Activated T-cell treated with anti-CD3 and anti-CD28 coated beads, Interleukin-2, amount 50 U/mL, for 72 hours (primary cell): ENCODE measurements at regions not wholly inside any gene's neighbourhood (a gene's known extent, or its start where the extent isn't known, plus 50 kb on each side); places are given as distances from the start of the nearest gene placed in this dataset.
"Not testable (repeated sequence)": the region's sequence is repeated elsewhere in the genome, so short reads cannot be mapped to it uniquely, and the experiment has no call there.

Source experiments
- ATAC-seq, 2 donors: fragments of 150-1000 bp; cut with Tn5 transposase; replicated peaks in 1 of 2; 2 replicates each; pipeline ENCODE4 v1.10.0; 2021; ENCODE audit warnings: moderate library complexity in 2 of 2, mild to moderate bottlenecking in 1 of 2
- DNase-seq, 2 donors: peaks; one replicate each; pipeline ENCODE4 v3.0.0; 2021 to 2022; ENCODE audit warnings: mixed read lengths in 1 of 2
- H3K27ac Mint-ChIP-seq: one replicate; pipeline ENCODE4 v1.8.0; 2022; ENCODE audit warnings: mild to moderate bottlenecking, moderate library complexity, mixed read lengths
- H3K27me3 Mint-ChIP-seq: one replicate; pipeline ENCODE4 v1.8.0; 2022; ENCODE audit warnings: low read depth, mixed read lengths
- H3K36me3 Mint-ChIP-seq, 2 donors: one replicate each; pipeline ENCODE4 v1.8.0; 2022; ENCODE audit warnings: mixed read lengths in 2 of 2, mild to moderate bottlenecking in 1 of 2; ENCODE audit not compliant: insufficient read depth in 2 of 2
- H3K4me1 Mint-ChIP-seq: one replicate; pipeline ENCODE4 v1.8.0; 2022; ENCODE audit warnings: low read depth, mixed read lengths
- H3K4me3 Mint-ChIP-seq, 2 donors: one replicate each; pipeline ENCODE4 v1.8.0; 2022; ENCODE audit warnings: mild to moderate bottlenecking in 2 of 2, mixed read lengths in 2 of 2, moderate library complexity in 2 of 2
- H3K9me3 Mint-ChIP-seq, 2 donors: one replicate each; pipeline ENCODE4 v1.8.0; 2022; ENCODE audit warnings: mixed read lengths in 2 of 2

DNA sequence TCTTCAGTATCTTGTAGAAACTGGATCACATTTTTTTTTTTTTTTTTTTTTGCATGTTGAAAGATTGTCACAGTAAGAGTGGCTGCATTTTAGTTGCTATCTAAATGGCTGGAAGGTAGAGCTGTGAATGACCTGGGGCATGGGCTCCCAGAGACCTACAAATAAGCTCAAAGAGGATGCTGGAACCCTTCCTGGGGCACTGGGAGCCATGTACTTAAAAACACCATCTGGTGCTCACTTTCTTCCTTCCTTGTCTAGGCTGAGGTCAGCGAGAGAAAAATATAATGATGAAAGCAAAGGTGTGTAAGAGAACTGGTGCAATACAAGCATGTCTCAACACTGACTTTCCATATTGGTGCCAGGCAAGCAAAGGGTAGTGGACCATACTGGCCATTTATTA lies 323.9 kb downstream of the SV2B start:
- H3K27ac Mint-ChIP-seq = no peak overlapping the region
- no peak for ATAC-seq
- no peaks in the 10 kb centered on the region for H3K36me3 Mint-ChIP-seq
- DNase-seq = no peak
- peaks cover 7% of the 10 kb centered on the region for H3K4me1 Mint-ChIP-seq
- H3K9me3 Mint-ChIP-seq = no peaks in the 10 kb centered on the region
- H3K27me3 Mint-ChIP-seq = no peaks in the 10 kb centered on the region
- no peak overlapping the region for H3K4me3 Mint-ChIP-seq

GRCh38 chr15:91426412-91426811 lies 326.4 kb downstream of the SV2B start:
- H3K4me3 Mint-ChIP-seq = no peak overlapping the region
- H3K27me3 Mint-ChIP-seq = no peaks in the 10 kb centered on the region
- DNase-seq (peak in 1 of 2 donors; percentile 6), ATAC-seq (peak in 1 of 2 donors; percentile 78)
- H3K9me3 Mint-ChIP-seq = no peaks in the 10 kb centered on the region
- peaks cover 7% of the 10 kb centered on the region for H3K4me1 Mint-ChIP-seq
- no peaks in the 10 kb centered on the region for H3K36me3 Mint-ChIP-seq
- no peak overlapping the region for H3K27ac Mint-ChIP-seq

GRCh38 chr15:91429973-91430372 lies 329.9 kb downstream of the SV2B start:
- Mint-ChIP-seq H3K4me3 (no peak overlapping the region), H3K27me3 (no peaks in the 10 kb centered on the region), H3K27ac (no peak overlapping the region), H3K4me1 (peaks cover 7% of the 10 kb centered on the region), H3K9me3 (peaks cover 0 to 1% of the 10 kb centered on the region in 2 donors), H3K36me3 (no peaks in the 10 kb centered on the region)
- DNase-seq (no peak), ATAC-seq (no peak)

- Mint-ChIP-seq H3K4me1 (peaks cover 7% of the 10 kb centered on the region), H3K36me3 (no peaks in the 10 kb centered on the region), H3K4me3 (no peak overlapping the region), H3K27ac (no peak overlapping the region), H3K27me3 (no peaks in the 10 kb centered on the region), H3K9me3 (peaks cover under 1 to 1% of the 10 kb centered on the region in 2 donors)
- DNase-seq = no peak
- no peak for ATAC-seq
Measured at GRCh38 chr15:91431041-91431715, 331.1 kb downstream of the SV2B start.

GRCh38 chr15:91435113-91435512 lies 335.1 kb downstream of the SV2B start:
- ATAC-seq (no peak), DNase-seq (no peak)
- peaks cover 0 to under 1% of the 10 kb centered on the region in 2 donors for H3K36me3 Mint-ChIP-seq
- no peaks in the 10 kb centered on the region for H3K4me1 Mint-ChIP-seq
- no peaks in the 10 kb centered on the region for H3K27me3 Mint-ChIP-seq
- H3K4me3 Mint-ChIP-seq = no peak overlapping the region
- H3K9me3 Mint-ChIP-seq = peaks cover 2% of the 10 kb centered on the region in 2 donors
- no peak overlapping the region for H3K27ac Mint-ChIP-seq

- Mint-ChIP-seq H3K9me3 (peaks cover 2 to 4% of the 10 kb centered on the region in 2 donors), H3K27ac (no peak overlapping the region), H3K36me3 (peaks cover 1 to 3% of the 10 kb centered on the region in 2 donors), H3K4me3 (no peak overlapping the region), H3K27me3 (no peaks in the 10 kb centered on the region), H3K4me1 (no peaks in the 10 kb centered on the region)
- no peak for ATAC-seq
- DNase-seq = no peak
Measured at GRCh38 chr15:91444656-91445055, 344.6 kb downstream of the SV2B start.

GRCh38 chr15:91445695-91446228 lies 345.7 kb downstream of the SV2B start:
- no peak overlapping the region for H3K27ac Mint-ChIP-seq
- no peaks in the 10 kb centered on the region for H3K27me3 Mint-ChIP-seq
- peaks cover 2% of the 10 kb centered on the region in 2 donors for H3K9me3 Mint-ChIP-seq
- peaks cover 0 to 1% of the 10 kb centered on the region in 2 donors for H3K36me3 Mint-ChIP-seq
- H3K4me3 Mint-ChIP-seq = no peak overlapping the region
- H3K4me1 Mint-ChIP-seq = no peaks in the 10 kb centered on the region
- no peak for DNase-seq
- ATAC-seq = no peak

- Mint-ChIP-seq H3K27me3 (no peaks in the 10 kb centered on the region), H3K9me3 (peaks cover 1 to 5% of the 10 kb centered on the region in 2 donors), H3K36me3 (no peaks in the 10 kb centered on the region), H3K4me1 (no peaks in the 10 kb centered on the region), H3K27ac (no peak overlapping the region), H3K4me3 (no peak overlapping the region)
- ATAC-seq (no peak), DNase-seq (no peak)
Measured at GRCh38 chr15:91447991-91448644, 348.1 kb downstream of the SV2B start.

DNA sequence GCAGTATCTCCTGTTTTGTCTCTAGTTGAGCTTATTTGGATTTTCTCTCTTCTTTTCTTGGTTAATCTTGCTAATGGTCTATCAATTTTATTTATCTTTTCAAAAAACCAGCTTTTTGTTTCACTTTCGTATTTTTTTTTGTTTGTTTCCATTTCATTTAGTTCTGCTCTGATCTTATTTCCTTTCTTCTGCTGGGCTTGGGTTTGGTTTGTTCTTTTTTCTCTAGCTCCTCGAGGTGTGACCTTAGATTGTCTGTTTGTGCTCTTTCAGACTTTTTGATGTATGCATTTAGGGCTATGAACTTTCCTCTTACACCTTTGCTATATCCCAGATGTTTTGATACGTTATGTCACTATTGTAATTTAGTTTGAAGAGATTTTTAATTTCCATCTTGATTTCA lies 353.3 kb downstream of the SV2B start:
- ATAC-seq, H3K27ac Mint-ChIP-seq: not testable (repeated sequence)

DNA sequence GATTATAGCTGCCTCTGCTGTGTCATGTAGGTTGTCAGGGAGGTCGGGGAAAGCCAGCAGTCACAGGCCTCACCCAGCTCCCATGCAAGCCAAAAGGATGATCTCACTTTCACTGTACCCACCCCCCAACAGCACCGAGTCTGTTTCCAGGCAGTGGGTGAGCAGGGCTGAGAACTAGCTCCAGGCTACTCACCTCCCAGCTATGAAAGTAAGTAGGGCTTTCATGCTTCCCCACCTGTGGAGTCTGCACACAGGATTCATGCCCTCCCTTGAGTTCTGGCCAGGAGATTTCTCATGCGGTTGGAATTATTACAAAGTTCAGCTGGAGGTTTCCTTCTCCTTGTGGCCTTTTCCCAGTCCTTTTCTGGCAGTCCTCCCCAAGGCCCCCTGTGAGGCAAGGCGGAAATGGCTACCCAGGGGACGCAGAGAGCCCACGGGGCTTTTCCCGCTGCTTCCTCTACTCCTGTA lies 356.2 kb downstream of the SV2B start:
- H3K36me3 Mint-ChIP-seq = peaks cover 0 to 6% of the 10 kb centered on the region in 2 donors
- peaks cover 12 to 13% of the 10 kb centered on the region in 2 donors for H3K9me3 Mint-ChIP-seq
- H3K27me3 Mint-ChIP-seq = no peaks in the 10 kb centered on the region
- H3K4me3 Mint-ChIP-seq = no peak overlapping the region
- DNase-seq (no peak), ATAC-seq (no peak)
- H3K4me1 Mint-ChIP-seq = no peaks in the 10 kb centered on the region
- no peak overlapping the region for H3K27ac Mint-ChIP-seq

More for the DNA sequence above, 353.3 kb downstream of the SV2B start:
- H3K36me3 Mint-ChIP-seq, H3K4me3 Mint-ChIP-seq, DNase-seq, H3K27me3 Mint-ChIP-seq, H3K4me1 Mint-ChIP-seq: not testable (repeated sequence)
- H3K9me3 Mint-ChIP-seq = peaks cover 13 to 14% of the 10 kb centered on the region in 2 donors

- DNase-seq = no peak
- Mint-ChIP-seq H3K4me3 (no peak overlapping the region), H3K9me3 (peaks cover 12 to 13% of the 10 kb centered on the region in 2 donors), H3K36me3 (peaks cover 0 to 6% of the 10 kb centered on the region in 2 donors), H3K27me3 (no peaks in the 10 kb centered on the region), H3K4me1 (no peaks in the 10 kb centered on the region), H3K27ac (no peak overlapping the region)
- ATAC-seq = no peak
Measured at GRCh38 chr15:91456921-91457320, 356.9 kb downstream of the SV2B start.

DNA sequence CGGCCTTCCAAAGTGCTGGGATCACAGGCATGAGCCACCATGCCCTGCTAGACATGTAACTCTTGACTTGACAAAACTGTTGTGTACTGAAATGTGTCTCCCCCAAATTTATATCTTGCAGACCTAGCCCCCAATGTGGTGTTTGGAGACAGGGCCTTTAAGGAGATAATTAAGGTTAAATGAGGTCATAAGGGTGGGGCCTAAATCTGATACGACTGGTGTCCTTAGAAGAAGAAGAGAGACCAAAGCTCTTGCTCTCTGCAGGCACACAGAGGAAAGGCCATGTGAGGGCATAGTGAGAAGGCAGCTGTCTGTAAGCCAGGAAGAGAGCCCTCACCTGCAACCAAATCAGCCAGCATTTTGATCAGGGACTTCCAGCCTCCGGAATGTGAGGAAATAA lies 361.3 kb downstream of the SV2B start:
- no peak overlapping the region for H3K27ac Mint-ChIP-seq
- H3K9me3 Mint-ChIP-seq = peaks cover 0 to 2% of the 10 kb centered on the region in 2 donors
- no peak for DNase-seq
- no peak overlapping the region for H3K4me3 Mint-ChIP-seq
- ATAC-seq = no peak
- no peaks in the 10 kb centered on the region for H3K27me3 Mint-ChIP-seq
- no peaks in the 10 kb centered on the region for H3K4me1 Mint-ChIP-seq
- H3K36me3 Mint-ChIP-seq = peaks cover 0 to 1% of the 10 kb centered on the region in 2 donors

GRCh38 chr15:91465086-91465485 lies 365.0 kb downstream of the SV2B start:
- H3K27ac Mint-ChIP-seq = no peak overlapping the region
- no peaks in the 10 kb centered on the region for H3K27me3 Mint-ChIP-seq
- ATAC-seq (no peak), DNase-seq (no peak)
- H3K4me3 Mint-ChIP-seq = no peak overlapping the region
- H3K4me1 Mint-ChIP-seq = peaks cover 17% of the 10 kb centered on the region
- H3K9me3 Mint-ChIP-seq = no peaks in the 10 kb centered on the region
- H3K36me3 Mint-ChIP-seq = no peaks in the 10 kb centered on the region
